Glutamatergic neuron (in vitro differentiated cells): ENCODE measurements at regions not wholly inside any gene's neighbourhood (a gene's known extent, or its start where the extent isn't known, plus 50 kb on each side); places are given as distances from the start of the nearest gene placed in this dataset.
A peak's percentile ranks its signal among the peaks of the same experiment; 100 is the strongest.

Experiments used
- DNase-seq: peaks from one replicate; pipeline ENCODE4 v3.0.0; 2022
- H3K27ac Mint-ChIP-seq: one replicate; pipeline ENCODE4 v1.8.0; 2020; ENCODE audit warnings: mild to moderate bottlenecking, mixed read lengths, inconsistent platforms; ENCODE audit not compliant: unreplicated experiment
- H3K27me3 Mint-ChIP-seq: one replicate; pipeline ENCODE4 v1.8.0; 2020; ENCODE audit warnings: mild to moderate bottlenecking, moderate library complexity, mixed read lengths, inconsistent platforms; ENCODE audit not compliant: unreplicated experiment
- H3K36me3 Mint-ChIP-seq: one replicate; pipeline ENCODE4 v1.8.0; 2020; ENCODE audit warnings: mild to moderate bottlenecking, mixed read lengths, inconsistent platforms; ENCODE audit not compliant: unreplicated experiment
- H3K4me1 Mint-ChIP-seq: one replicate; pipeline ENCODE4 v1.8.0; 2020; ENCODE audit warnings: mild to moderate bottlenecking, low read depth, mixed read lengths, inconsistent platforms; ENCODE audit not compliant: unreplicated experiment
- H3K4me3 Mint-ChIP-seq: one replicate; pipeline ENCODE4 v1.8.0; 2020; ENCODE audit warnings: mild to moderate bottlenecking, mixed read lengths, inconsistent platforms; ENCODE audit not compliant: unreplicated experiment
- H3K9me3 Mint-ChIP-seq: one replicate; pipeline ENCODE4 v1.8.0; 2020; ENCODE audit warnings: mild to moderate bottlenecking, moderate library complexity, mixed read lengths, inconsistent platforms; ENCODE audit not compliant: unreplicated experiment
- TF ChIP-seq, protein P1 (sequence below): fragments of 200-600 bp; sonication (generic); IDR thresholded peaks from one replicate; pipeline ENCODE4 v1.5.0; 2021; ENCODE audit not compliant: partially characterized antibody, unreplicated experiment

DNA sequence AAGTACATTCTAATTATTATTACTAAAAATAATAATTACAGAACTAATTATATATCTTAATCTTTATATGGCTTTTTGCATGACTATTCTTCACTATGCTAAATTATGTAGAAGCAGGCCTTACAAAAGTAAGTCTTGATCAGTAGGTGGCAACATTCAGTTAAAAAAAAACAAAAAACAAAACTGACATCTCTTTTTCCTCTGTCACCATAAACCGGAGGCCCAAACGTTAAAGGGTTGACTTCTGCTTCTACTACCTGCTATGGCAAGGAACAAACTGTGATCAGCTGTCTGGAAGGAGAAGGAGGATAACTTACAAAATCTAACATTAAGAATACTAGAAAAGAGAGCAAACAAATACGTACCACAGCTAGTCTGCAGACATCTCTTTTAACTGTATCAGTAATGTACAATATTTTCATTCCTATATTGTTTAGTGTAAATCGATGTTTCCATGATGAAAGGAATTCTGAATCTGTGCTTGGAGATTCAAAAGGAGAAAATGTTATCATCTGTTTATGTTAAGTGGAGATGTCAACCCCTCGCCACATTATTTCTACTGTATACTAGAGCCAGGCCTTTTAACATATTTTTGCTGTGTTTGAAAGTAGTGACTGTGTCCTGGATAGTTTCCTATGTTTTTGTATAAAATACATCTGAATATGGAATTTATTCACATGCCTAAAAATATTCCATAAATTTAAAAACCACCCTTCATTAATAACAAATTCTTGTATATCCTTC, 1525.4 kb downstream of the SLITRK1 start:
- no peaks in the 10 kb centered on the region for H3K4me1 Mint-ChIP-seq
- no peak for DNase-seq
- H3K9me3 Mint-ChIP-seq: no peaks in the 10 kb centered on the region
- no peaks in the 10 kb centered on the region for H3K27me3 Mint-ChIP-seq
- H3K4me3 Mint-ChIP-seq: no peak overlapping the region
- no peaks in the 10 kb centered on the region for H3K36me3 Mint-ChIP-seq
- H3K27ac Mint-ChIP-seq: no peak overlapping the region
- TF ChIP-seq, protein P1, sequence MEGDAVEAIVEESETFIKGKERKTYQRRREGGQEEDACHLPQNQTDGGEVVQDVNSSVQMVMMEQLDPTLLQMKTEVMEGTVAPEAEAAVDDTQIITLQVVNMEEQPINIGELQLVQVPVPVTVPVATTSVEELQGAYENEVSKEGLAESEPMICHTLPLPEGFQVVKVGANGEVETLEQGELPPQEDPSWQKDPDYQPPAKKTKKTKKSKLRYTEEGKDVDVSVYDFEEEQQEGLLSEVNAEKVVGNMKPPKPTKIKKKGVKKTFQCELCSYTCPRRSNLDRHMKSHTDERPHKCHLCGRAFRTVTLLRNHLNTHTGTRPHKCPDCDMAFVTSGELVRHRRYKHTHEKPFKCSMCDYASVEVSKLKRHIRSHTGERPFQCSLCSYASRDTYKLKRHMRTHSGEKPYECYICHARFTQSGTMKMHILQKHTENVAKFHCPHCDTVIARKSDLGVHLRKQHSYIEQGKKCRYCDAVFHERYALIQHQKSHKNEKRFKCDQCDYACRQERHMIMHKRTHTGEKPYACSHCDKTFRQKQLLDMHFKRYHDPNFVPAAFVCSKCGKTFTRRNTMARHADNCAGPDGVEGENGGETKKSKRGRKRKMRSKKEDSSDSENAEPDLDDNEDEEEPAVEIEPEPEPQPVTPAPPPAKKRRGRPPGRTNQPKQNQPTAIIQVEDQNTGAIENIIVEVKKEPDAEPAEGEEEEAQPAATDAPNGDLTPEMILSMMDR: no peak

DNA sequence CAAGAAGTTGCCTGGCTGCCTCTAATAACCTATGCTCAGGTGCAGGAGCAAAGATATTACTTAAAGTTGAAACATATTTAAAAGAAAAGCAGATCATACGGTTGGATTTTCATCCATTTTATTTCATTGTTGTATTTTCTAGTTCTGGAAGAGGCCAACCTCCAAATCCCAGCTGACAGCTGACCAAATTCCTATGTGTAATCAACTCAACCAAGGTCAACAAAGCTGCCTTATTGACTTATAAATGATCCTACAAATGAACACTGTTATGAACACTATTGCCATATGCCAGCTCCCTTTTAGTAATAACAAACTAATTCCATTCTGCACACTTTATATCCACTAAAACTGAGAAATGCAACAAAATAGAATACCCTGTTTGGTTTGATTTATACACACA, 1537.4 kb downstream of the SLITRK1 start:
- no peaks in the 10 kb centered on the region for H3K36me3 Mint-ChIP-seq

GRCh38 chr13:82341116-82341515, 1541.2 kb downstream of the SLITRK1 start:
- Mint-ChIP-seq H3K36me3 (no peaks in the 10 kb centered on the region), H3K4me3 (no peak overlapping the region), H3K27me3 (no peaks in the 10 kb centered on the region), H3K9me3 (no peaks in the 10 kb centered on the region), H3K4me1 (no peaks in the 10 kb centered on the region), H3K27ac (no peak overlapping the region)
- DNase-seq: no peak
- TF ChIP-seq, protein P1: no peak

More for the DNA sequence above, 1537.4 kb downstream of the SLITRK1 start:
- no peaks in the 10 kb centered on the region for H3K4me1 Mint-ChIP-seq
- no peak overlapping the region for H3K27ac Mint-ChIP-seq
- H3K27me3 Mint-ChIP-seq: no peaks in the 10 kb centered on the region
- DNase-seq: no peak
- no peak overlapping the region for H3K4me3 Mint-ChIP-seq
- TF ChIP-seq, protein P1: no peak
- no peaks in the 10 kb centered on the region for H3K9me3 Mint-ChIP-seq

- H3K9me3 Mint-ChIP-seq: no peaks in the 10 kb centered on the region
- TF ChIP-seq, protein P1: peak; percentile 79
- H3K36me3 Mint-ChIP-seq: no peaks in the 10 kb centered on the region
- H3K27me3 Mint-ChIP-seq: no peaks in the 10 kb centered on the region
- H3K4me3 Mint-ChIP-seq: no peak overlapping the region
- H3K4me1 Mint-ChIP-seq: no peaks in the 10 kb centered on the region
- DNase-seq: no peak
- no peak overlapping the region for H3K27ac Mint-ChIP-seq
Observed at GRCh38 chr13:82330499-82330898, 1551.8 kb downstream of the SLITRK1 start.

- no peak for DNase-seq
- Mint-ChIP-seq H3K36me3 (no peaks in the 10 kb centered on the region), H3K9me3 (peaks cover 2% of the 10 kb centered on the region), H3K27me3 (no peaks in the 10 kb centered on the region), H3K27ac (no peak overlapping the region), H3K4me3 (no peak overlapping the region), H3K4me1 (no peaks in the 10 kb centered on the region)
- TF ChIP-seq, protein P1: no peak
Observed at GRCh38 chr13:82323101-82323500, 1559.2 kb downstream of the SLITRK1 start.
